Muscle of leg (tissue), 3 donors: ENCODE measurements at regions not wholly inside any gene's neighbourhood (a gene's known extent, or its start where the extent isn't known, plus 50 kb on each side); places are given as distances from the start of the nearest gene placed in this dataset.
A peak's percentile ranks its signal among the peaks of the same experiment; 100 is the strongest.

Source experiments
- DNase-seq: peaks from one replicate; pipeline ENCODE4 v3.0.0; 2013
- H3K27ac ChIP-seq: one replicate; pipeline ENCODE4 v1.5.1; 2013; ENCODE audit warnings: mild to moderate bottlenecking, low read length, control low read depth
- H3K27me3 ChIP-seq: one replicate; pipeline ENCODE4 v1.6.1; 2013; ENCODE audit warnings: low read length; ENCODE audit not compliant: control insufficient read depth, insufficient read depth
- H3K36me3 ChIP-seq: one replicate; pipeline ENCODE4 v1.6.1; 2013; ENCODE audit warnings: low read length; ENCODE audit not compliant: control insufficient read depth, insufficient read depth
- H3K4me1 ChIP-seq: one replicate; pipeline ENCODE4 v1.6.1; 2013; ENCODE audit warnings: low read length; ENCODE audit not compliant: control insufficient read depth, insufficient read depth
- H3K4me3 ChIP-seq: one replicate; pipeline ENCODE4 v1.5.1; 2013; ENCODE audit warnings: low read length, control low read depth
- H3K9me3 ChIP-seq: replicated peaks from 2 replicates; pipeline ENCODE4 v1.6.1; 2013; ENCODE audit warnings: low read depth, low read length; ENCODE audit not compliant: control insufficient read depth
- WGBS: methylation state at CpG from one replicate; pipeline ENCODE4 v1.1.5; 2013; ENCODE audit warnings: missing lambda C conversion rate; ENCODE audit not compliant: insufficient coverage; 5-methylcytosine and 5-hydroxymethylcytosine counted together

DNA sequence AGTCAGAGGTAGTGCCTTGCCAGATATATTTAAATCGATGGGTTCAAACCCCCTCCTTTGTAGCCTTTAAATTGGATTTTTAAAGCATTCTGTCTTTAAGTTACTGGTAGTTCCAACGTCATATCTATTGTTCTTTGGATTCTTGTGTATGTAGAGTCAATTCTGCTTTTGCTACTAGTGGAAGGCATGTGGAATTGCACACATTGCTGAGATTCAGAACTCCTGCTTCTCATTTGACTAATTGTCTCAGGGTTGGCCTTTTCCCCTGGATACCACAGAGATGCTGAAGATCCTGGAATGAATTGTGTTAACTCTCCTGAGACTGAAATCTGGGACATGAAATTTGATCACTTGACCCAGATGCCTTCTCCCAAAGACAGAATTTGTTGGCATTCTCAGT is 328.3 kb upstream of the RPS6KA3 start:
- Histone ChIP-seq H3K4me3 (no peak overlapping the region), H3K36me3 (no peaks in the 10 kb centered on the region), H3K4me1 (no peaks in the 10 kb centered on the region), H3K27me3 (peaks cover 11% of the 10 kb centered on the region), H3K9me3 (no peaks in the 10 kb centered on the region), H3K27ac (no peak overlapping the region)
- DNase-seq: no peak
- no CpG with 5 or more reads among the region's 2 CpGs for WGBS

DNA sequence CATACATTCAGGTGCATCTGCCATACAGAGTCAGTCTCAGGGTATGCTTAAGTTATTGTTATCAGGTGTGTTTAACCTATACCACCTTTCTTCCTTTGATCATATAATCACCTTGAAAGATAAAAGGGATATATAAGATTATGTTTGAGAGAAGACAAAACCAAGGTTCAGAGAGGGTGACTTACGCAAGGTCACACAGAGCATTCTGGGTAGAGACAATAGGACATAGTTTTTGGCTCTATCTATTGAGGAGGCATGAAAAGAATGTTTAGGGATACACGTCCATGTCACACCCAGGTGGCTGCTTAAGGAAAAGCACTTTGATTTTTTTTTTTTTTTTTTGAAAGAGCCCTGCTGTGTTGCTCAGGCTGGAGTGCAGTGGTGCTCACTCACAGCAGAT is 327.1 kb upstream of the RPS6KA3 start:
- H3K4me3 ChIP-seq: no peak overlapping the region
- no peak overlapping the region for H3K27ac ChIP-seq
- no peak for DNase-seq
- 60% methylated on average over 2 of the region's 2 CpGs for WGBS
- no peaks in the 10 kb centered on the region for H3K4me1 ChIP-seq
- H3K27me3 ChIP-seq: peaks cover 11% of the 10 kb centered on the region
- H3K9me3 ChIP-seq: peaks cover 1% of the 10 kb centered on the region
- H3K36me3 ChIP-seq: no peaks in the 10 kb centered on the region

DNA sequence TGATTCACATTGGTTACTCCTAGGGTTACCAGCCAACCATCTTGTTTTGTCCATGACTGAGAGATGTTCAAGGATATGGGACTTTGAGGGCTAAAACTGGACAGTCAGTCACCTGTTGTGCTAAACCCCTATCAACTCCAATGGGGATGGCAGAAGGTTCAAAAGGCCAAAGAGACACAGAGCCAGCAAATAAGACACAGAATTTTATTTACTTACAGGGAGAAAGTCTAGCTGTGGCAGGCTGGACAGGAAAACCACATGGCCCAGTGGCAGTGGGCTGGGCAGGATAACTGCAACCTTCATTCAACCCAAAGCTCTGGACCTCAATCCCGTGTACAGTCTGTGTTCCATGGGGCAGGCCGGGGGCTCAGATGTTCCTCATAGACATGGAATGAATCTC is 326.7 kb upstream of the RPS6KA3 start:
- peaks cover 11% of the 10 kb centered on the region for H3K27me3 ChIP-seq
- H3K27ac ChIP-seq: no peak overlapping the region
- H3K4me1 ChIP-seq: no peaks in the 10 kb centered on the region
- H3K9me3 ChIP-seq: peaks cover 3% of the 10 kb centered on the region
- DNase-seq: no peak
- 100% methylated on average over 1 of the region's 2 CpGs for WGBS
- H3K36me3 ChIP-seq: no peaks in the 10 kb centered on the region
- no peak overlapping the region for H3K4me3 ChIP-seq

GRCh38 chrX:20591246-20591645 is 324.5 kb upstream of the RPS6KA3 start:
- no peak for DNase-seq
- Histone ChIP-seq H3K4me1 (no peaks in the 10 kb centered on the region), H3K27me3 (peaks cover 8% of the 10 kb centered on the region), H3K4me3 (no peak overlapping the region), H3K36me3 (no peaks in the 10 kb centered on the region), H3K27ac (no peak overlapping the region), H3K9me3 (peaks cover 5% of the 10 kb centered on the region)
- 100% methylated on average over 1 of the region's 2 CpGs for WGBS

DNA sequence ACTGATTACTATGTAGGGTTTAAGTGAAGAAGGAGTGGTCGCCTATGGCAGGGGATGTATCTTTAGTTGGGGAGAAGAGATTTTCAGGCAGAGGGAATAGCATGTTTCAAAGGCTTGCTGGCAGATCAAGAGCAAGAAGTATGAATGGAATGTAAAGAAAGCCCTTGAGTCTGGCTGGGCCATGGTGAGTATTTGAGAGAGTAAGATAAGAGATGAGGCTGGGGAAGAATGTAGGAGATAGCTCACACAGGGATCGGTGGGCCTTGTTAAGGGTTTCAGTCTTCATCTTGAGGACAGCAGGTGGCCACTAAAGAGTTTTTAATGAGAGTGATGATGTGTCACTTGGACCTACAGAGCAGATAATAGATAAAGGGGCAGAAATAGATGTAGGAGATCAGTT is 319.1 kb upstream of the RPS6KA3 start:
- no peak for DNase-seq
- Histone ChIP-seq H3K4me3 (no peak overlapping the region), H3K4me1 (no peaks in the 10 kb centered on the region), H3K36me3 (no peaks in the 10 kb centered on the region), H3K27ac (no peak overlapping the region), H3K27me3 (no peaks in the 10 kb centered on the region), H3K9me3 (peaks cover 5% of the 10 kb centered on the region)
- WGBS: 46% methylated on average over 2 of the region's 2 CpGs

DNA sequence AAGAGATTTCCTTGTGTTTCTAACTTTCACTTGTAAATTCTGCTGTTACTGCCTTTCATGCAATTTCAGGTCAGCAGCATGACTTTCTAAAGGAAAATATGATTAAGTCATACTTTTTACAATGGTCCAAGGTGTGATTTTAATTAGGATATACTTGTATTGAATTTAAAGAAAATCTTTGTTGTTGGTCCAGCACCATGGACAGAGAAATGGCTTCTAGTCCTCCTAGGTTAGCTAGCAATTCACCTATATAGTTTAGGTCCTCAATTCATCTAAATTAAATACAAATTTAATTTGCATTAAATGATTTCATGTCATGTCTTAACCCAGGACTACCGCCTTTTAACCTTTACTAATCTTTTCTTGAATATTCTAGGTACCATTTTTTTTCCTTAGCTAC is 304.9 kb upstream of the RPS6KA3 start:
- WGBS: no CpG with 5 or more reads among the region's 1 CpG
- no peaks in the 10 kb centered on the region for H3K9me3 ChIP-seq
- no peaks in the 10 kb centered on the region for H3K36me3 ChIP-seq
- peak; percentile 10 for DNase-seq
- H3K27ac ChIP-seq: no peak overlapping the region
- no peaks in the 10 kb centered on the region for H3K4me1 ChIP-seq
- H3K4me3 ChIP-seq: no peak overlapping the region
- H3K27me3 ChIP-seq: peaks cover 3% of the 10 kb centered on the region

GRCh38 chrX:20567108-20567507 is 300.4 kb upstream of the RPS6KA3 start:
- Histone ChIP-seq H3K27ac (no peak overlapping the region), H3K9me3 (no peaks in the 10 kb centered on the region), H3K36me3 (no peaks in the 10 kb centered on the region), H3K4me1 (no peaks in the 10 kb centered on the region), H3K4me3 (no peak overlapping the region), H3K27me3 (peaks cover 3% of the 10 kb centered on the region)
- DNase-seq: no peak

- no peak overlapping the region for H3K4me3 ChIP-seq
- no peaks in the 10 kb centered on the region for H3K4me1 ChIP-seq
- H3K27me3 ChIP-seq: peaks cover 9% of the 10 kb centered on the region
- H3K27ac ChIP-seq: no peak overlapping the region
- WGBS: no CpG with 5 or more reads among the region's 3 CpGs
- H3K36me3 ChIP-seq: no peaks in the 10 kb centered on the region
- H3K9me3 ChIP-seq: peaks cover 8% of the 10 kb centered on the region
- DNase-seq: peak; percentile 80
Measured at GRCh38 chrX:20547611-20548051, 280.9 kb upstream of the RPS6KA3 start.

GRCh38 chrX:20545538-20545937 is 278.8 kb upstream of the RPS6KA3 start:
- WGBS: 51% methylated on average over 3 of the region's 3 CpGs

DNA sequence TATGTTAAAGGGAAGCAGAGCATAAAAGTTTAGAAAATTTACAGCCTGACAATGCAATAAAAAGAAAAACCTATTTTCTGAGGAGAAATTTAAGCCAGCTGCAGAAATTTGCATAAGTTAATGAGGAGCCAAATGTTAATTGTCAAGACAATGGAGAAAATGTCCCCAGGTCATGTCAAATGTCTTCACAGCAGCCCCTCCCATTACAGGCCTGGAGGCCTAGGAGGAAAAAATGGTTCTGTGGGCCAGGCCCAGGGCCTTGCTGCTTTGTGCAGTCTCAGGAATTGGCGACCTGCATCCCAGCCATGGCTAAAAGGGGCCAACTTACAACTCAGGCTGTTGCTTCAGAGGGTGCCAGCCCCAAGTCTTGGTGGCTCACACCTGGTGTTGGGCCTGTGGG is 275.4 kb upstream of the RPS6KA3 start:
- H3K27ac ChIP-seq: no peak overlapping the region
- no peak for DNase-seq
- WGBS: no CpG with 5 or more reads among the region's 1 CpG
- no peaks in the 10 kb centered on the region for H3K4me1 ChIP-seq
- no peaks in the 10 kb centered on the region for H3K36me3 ChIP-seq
- H3K9me3 ChIP-seq: peaks cover 18% of the 10 kb centered on the region
- peaks cover 3% of the 10 kb centered on the region for H3K27me3 ChIP-seq
- no peak overlapping the region for H3K4me3 ChIP-seq

More at GRCh38 chrX:20545538-20545937, 278.8 kb upstream of the RPS6KA3 start:
- H3K36me3 ChIP-seq: no peaks in the 10 kb centered on the region
- DNase-seq: no peak
- H3K4me3 ChIP-seq: no peak overlapping the region
- peaks cover 3% of the 10 kb centered on the region for H3K27me3 ChIP-seq
- H3K9me3 ChIP-seq: peaks cover 18% of the 10 kb centered on the region
- no peak overlapping the region for H3K27ac ChIP-seq
- no peaks in the 10 kb centered on the region for H3K4me1 ChIP-seq

- no peak for DNase-seq
- 100% methylated on average over 1 of the region's 1 CpG for WGBS
- no peak overlapping the region for H3K4me3 ChIP-seq
- no peaks in the 10 kb centered on the region for H3K36me3 ChIP-seq
- H3K27me3 ChIP-seq: peaks cover 5% of the 10 kb centered on the region
- H3K9me3 ChIP-seq: peaks cover 15% of the 10 kb centered on the region
- no peaks in the 10 kb centered on the region for H3K4me1 ChIP-seq
- no peak overlapping the region for H3K27ac ChIP-seq
Measured at GRCh38 chrX:20538974-20539373, 272.3 kb upstream of the RPS6KA3 start.
